ENCODE measurements at regions not wholly inside any gene's neighbourhood (a gene's known extent, or its start where the extent isn't known, plus 50 kb on each side); places are given as distances from the start of the nearest gene placed in this dataset.

DNA sequence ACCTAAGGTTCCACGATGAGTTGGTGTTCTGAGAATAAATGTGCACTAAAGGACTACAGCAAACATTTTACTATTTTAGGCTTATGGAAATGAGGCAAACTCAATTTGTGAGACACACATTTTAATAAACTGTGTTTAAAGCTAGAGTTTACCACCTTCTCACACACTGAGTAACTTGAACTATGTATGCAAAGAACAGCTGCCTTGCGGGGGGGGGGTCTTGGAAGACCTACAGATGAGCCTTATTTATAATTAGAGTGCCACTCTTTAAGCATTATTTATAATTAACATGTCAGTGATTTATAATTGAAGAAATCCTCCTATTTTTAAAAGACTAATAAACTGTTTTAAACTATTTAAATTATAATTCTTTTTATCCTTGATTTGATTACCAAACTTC, 300.4 kb downstream of the DLEU7 start:
- TF ChIP-seq POLR2AphosphoS5 (IDR thresholded peaks at IDR 0.05) (no peak), POLR2A (IDR thresholded peaks at IDR 0.05) (no peak)
- TF ChIP-seq, protein P1, sequence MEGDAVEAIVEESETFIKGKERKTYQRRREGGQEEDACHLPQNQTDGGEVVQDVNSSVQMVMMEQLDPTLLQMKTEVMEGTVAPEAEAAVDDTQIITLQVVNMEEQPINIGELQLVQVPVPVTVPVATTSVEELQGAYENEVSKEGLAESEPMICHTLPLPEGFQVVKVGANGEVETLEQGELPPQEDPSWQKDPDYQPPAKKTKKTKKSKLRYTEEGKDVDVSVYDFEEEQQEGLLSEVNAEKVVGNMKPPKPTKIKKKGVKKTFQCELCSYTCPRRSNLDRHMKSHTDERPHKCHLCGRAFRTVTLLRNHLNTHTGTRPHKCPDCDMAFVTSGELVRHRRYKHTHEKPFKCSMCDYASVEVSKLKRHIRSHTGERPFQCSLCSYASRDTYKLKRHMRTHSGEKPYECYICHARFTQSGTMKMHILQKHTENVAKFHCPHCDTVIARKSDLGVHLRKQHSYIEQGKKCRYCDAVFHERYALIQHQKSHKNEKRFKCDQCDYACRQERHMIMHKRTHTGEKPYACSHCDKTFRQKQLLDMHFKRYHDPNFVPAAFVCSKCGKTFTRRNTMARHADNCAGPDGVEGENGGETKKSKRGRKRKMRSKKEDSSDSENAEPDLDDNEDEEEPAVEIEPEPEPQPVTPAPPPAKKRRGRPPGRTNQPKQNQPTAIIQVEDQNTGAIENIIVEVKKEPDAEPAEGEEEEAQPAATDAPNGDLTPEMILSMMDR (IDR thresholded peaks at IDR 0.05): no peak

All from transverse colon (tissue), 4 donors.